COLO668 (cell line): ENCODE measurements at regions not wholly inside any gene's neighbourhood (a gene's known extent, or its start where the extent isn't known, plus 50 kb on each side); places are given as distances from the start of the nearest gene placed in this dataset.

Experiments used
- DNase-seq: peaks from one replicate; lab custom pipeline; 2025; ENCODE audit not compliant: unreplicated experiment; lab: John Stamatoyannopoulos, UW

- DNase-seq, result no peak
Observed at GRCh38 chr1:219670426-219671149, 57.7 kb upstream of the ZC3H11B start.

GRCh38 chr1:219669556-219669955 is 56.7 kb upstream of the ZC3H11B start:
- no peak for DNase-seq

- DNase-seq, result no peak
Observed at GRCh38 chr1:219669042-219669441, 56.1 kb upstream of the ZC3H11B start.

- no peak for DNase-seq
Observed at GRCh38 chr1:219668446-219668845, 55.5 kb upstream of the ZC3H11B start.

GRCh38 chr1:219666242-219666641 is 53.3 kb upstream of the ZC3H11B start:
- no peak for DNase-seq

GRCh38 chr1:219665089-219665488 is 52.2 kb upstream of the ZC3H11B start:
- DNase-seq, result no peak

GRCh38 chr1:219664310-219665029 is 51.6 kb upstream of the ZC3H11B start:
- no peak for DNase-seq
